ENCODE measurements at regions not wholly inside any gene's neighbourhood (a gene's known extent, or its start where the extent isn't known, plus 50 kb on each side); places are given as distances from the start of the nearest gene placed in this dataset.

GRCh38 chr7:69189406-69189805 is 408.9 kb upstream of the AUTS2 start:
- Histone ChIP-seq H3K27ac (ENCODE audit: insufficient read depth, low read length) (no peak overlapping the region), H2AFZ (ENCODE audit: low read length) (no peak overlapping the region), H4K20me1 (ENCODE audit: control insufficient read depth, extremely low read depth, insufficient read depth, low read length) (no peaks in the 10 kb centered on the region), H3K27me3 (ENCODE audit: control insufficient read depth, insufficient read depth, low read length) (no peaks in the 10 kb centered on the region), H3K36me3 (ENCODE audit: control insufficient read depth, insufficient read depth, low read length) (no peaks in the 10 kb centered on the region), H3K9me3 (ENCODE audit: control insufficient read depth, insufficient read depth, low read depth, low read length) (no peaks in the 10 kb centered on the region), H3K9ac (ENCODE audit: insufficient read depth, low read length) (no peak overlapping the region), H3K79me2 (ENCODE audit: control insufficient read depth, insufficient read depth, low read length) (no peaks in the 10 kb centered on the region), H3K4me2 (ENCODE audit: extremely low read depth, insufficient read depth, low read length) (no peak overlapping the region), H3K4me3 (replicated peaks in 1 of 4; ENCODE audit: control extremely low read depth in 1 of 4, insufficient read depth in 1 of 4, low read depth in 3 of 4, low read length in 4 of 4) (no peak overlapping the region), H3K4me1 (ENCODE audit: control insufficient read depth, extremely low read depth, insufficient read depth, low read length) (no peaks in the 10 kb centered on the region)
- no peak for DNase-seq (ENCODE audit: low read depth in 2 of 2)
- TF ChIP-seq EZH2 (IDR thresholded peaks at IDR 0.05; ENCODE audit: low read length, missing control alignments) (no peak), CTCF (conservative IDR thresholded peaks at IDR 0.05 in 1 of 2, IDR thresholded peaks at IDR 0.05 in 1 of 2; ENCODE audit: low read depth in 1 of 2, low read length in 2 of 2) (no peak)

- Histone ChIP-seq H3K4me1 (ENCODE audit: control insufficient read depth, extremely low read depth, insufficient read depth, low read length) (no peaks in the 10 kb centered on the region), H3K9ac (ENCODE audit: insufficient read depth, low read length) (no peak overlapping the region), H4K20me1 (ENCODE audit: control insufficient read depth, extremely low read depth, insufficient read depth, low read length) (no peaks in the 10 kb centered on the region), H3K36me3 (ENCODE audit: control insufficient read depth, insufficient read depth, low read length) (no peaks in the 10 kb centered on the region), H3K79me2 (ENCODE audit: control insufficient read depth, insufficient read depth, low read length) (no peaks in the 10 kb centered on the region), H3K4me3 (replicated peaks in 1 of 4; ENCODE audit: control extremely low read depth in 1 of 4, insufficient read depth in 1 of 4, low read depth in 3 of 4, low read length in 4 of 4) (no peak overlapping the region), H3K9me3 (ENCODE audit: control insufficient read depth, insufficient read depth, low read depth, low read length) (no peaks in the 10 kb centered on the region), H3K4me2 (ENCODE audit: extremely low read depth, insufficient read depth, low read length) (no peak overlapping the region), H3K27ac (ENCODE audit: insufficient read depth, low read length) (no peak overlapping the region), H3K27me3 (ENCODE audit: control insufficient read depth, insufficient read depth, low read length) (no peaks in the 10 kb centered on the region), H2AFZ (ENCODE audit: low read length) (no peak overlapping the region)
- no peak for DNase-seq (ENCODE audit: low read depth in 2 of 2)
- TF ChIP-seq CTCF (conservative IDR thresholded peaks at IDR 0.05 in 1 of 2, IDR thresholded peaks at IDR 0.05 in 1 of 2; ENCODE audit: low read depth in 1 of 2, low read length in 2 of 2) (no peak), EZH2 (IDR thresholded peaks at IDR 0.05; ENCODE audit: low read length, missing control alignments) (no peak)
Measured at GRCh38 chr7:69190025-69190424, 408.2 kb upstream of the AUTS2 start.

- no peak overlapping the region for H3K27ac ChIP-seq (ENCODE audit: insufficient read depth, low read length)
- no peaks in the 10 kb centered on the region for H3K36me3 ChIP-seq (ENCODE audit: control insufficient read depth, insufficient read depth, low read length)
- peak in 1 of 2 donors; percentile 21 for DNase-seq (ENCODE audit: low read depth in 2 of 2)
- no peak for TF ChIP-seq EZH2 (IDR thresholded peaks at IDR 0.05; ENCODE audit: low read length, missing control alignments)
- no peak for TF ChIP-seq CTCF (conservative IDR thresholded peaks at IDR 0.05 in 1 of 2, IDR thresholded peaks at IDR 0.05 in 1 of 2; ENCODE audit: low read depth in 1 of 2, low read length in 2 of 2)
- H3K9ac ChIP-seq (ENCODE audit: insufficient read depth, low read length) = no peak overlapping the region
- no peaks in the 10 kb centered on the region for H3K9me3 ChIP-seq (ENCODE audit: control insufficient read depth, insufficient read depth, low read depth, low read length)
- H4K20me1 ChIP-seq (ENCODE audit: control insufficient read depth, extremely low read depth, insufficient read depth, low read length) = no peaks in the 10 kb centered on the region
- H2AFZ ChIP-seq (ENCODE audit: low read length) = no peak overlapping the region
- no peak overlapping the region for H3K4me2 ChIP-seq (ENCODE audit: extremely low read depth, insufficient read depth, low read length)
- H3K27me3 ChIP-seq (ENCODE audit: control insufficient read depth, insufficient read depth, low read length) = no peaks in the 10 kb centered on the region
- no peaks in the 10 kb centered on the region for H3K79me2 ChIP-seq (ENCODE audit: control insufficient read depth, insufficient read depth, low read length)
- H3K4me3 ChIP-seq (replicated peaks in 1 of 4; ENCODE audit: control extremely low read depth in 1 of 4, insufficient read depth in 1 of 4, low read depth in 3 of 4, low read length in 4 of 4) = no peak overlapping the region
- H3K4me1 ChIP-seq (ENCODE audit: control insufficient read depth, extremely low read depth, insufficient read depth, low read length) = no peaks in the 10 kb centered on the region
Measured at GRCh38 chr7:69190763-69191162, 407.5 kb upstream of the AUTS2 start.

Data from fibroblast of lung (primary cell).